Omental fat pad (tissue), 3 donors: ENCODE measurements at regions not wholly inside any gene's neighbourhood (a gene's known extent, or its start where the extent isn't known, plus 50 kb on each side); places are given as distances from the start of the nearest gene placed in this dataset.
"Not testable (repeated sequence)": the region's sequence is repeated elsewhere in the genome, so short reads cannot be mapped to it uniquely, and the experiment has no call there.

Source experiments
- ATAC-seq: fragments of 150-250 bp; one replicate; pipeline ENCODE4 v1.9.1; 2016; ENCODE audit warnings: mild to moderate bottlenecking, moderate library complexity; ENCODE audit not compliant: low FRiP score
- DNase-seq: peaks from one replicate; pipeline ENCODE4 v3.0.0-alpha.2; 2019; ENCODE audit warnings: low spot score
- TF ChIP-seq, protein P1 (sequence below), 3 donors: fragments of 450-650 bp; IDR thresholded peaks; one replicate each; pipeline ENCODE4 v1.5.1; 2016 to 2017; ENCODE audit warnings: antibody characterized with exemption in 3 of 3, mild to moderate bottlenecking in 3 of 3, moderate library complexity in 2 of 3

DNA sequence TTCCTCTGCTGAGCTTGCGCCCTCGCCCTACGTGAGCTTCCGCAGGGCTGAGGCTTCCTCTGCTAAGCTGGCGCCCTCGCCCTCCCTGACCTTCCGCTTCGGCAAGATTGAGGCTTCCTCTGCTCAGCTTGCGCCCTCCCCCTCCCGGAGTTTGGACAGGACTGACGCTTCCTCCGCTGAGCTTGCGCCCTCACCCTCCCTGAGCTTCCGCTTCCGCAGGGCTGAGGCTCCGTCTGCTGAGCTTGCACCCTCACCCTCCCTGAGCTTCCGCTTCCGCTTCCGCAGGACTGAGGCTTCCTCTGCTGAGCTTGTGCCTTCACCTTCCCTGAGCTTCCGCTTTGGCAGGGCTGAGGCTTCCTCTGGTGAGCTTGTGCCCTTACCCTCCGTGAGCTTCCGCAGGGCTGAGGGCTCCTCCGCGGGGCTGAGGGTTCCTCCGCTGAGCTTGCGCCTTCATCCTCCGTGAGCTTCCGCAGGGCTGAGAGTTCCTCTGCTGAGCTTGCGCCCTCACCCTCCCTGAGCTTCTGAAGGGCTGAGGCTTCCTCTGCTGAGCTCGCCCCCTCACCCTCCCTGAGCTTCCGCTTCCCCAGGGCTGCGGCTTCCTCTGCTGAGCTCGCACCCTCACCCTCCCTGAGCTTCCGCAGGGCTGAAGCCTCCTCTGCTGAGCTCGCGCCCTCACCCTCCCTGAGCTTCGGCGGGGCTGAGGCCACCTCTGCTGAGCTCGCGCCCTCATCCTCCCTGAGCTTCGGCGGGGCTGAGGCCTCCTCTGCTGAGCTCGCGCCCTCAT, 753.6 kb upstream of the TPTE start:
- ATAC-seq, result no peak
- no peak for DNase-seq
- TF ChIP-seq, protein P1, sequence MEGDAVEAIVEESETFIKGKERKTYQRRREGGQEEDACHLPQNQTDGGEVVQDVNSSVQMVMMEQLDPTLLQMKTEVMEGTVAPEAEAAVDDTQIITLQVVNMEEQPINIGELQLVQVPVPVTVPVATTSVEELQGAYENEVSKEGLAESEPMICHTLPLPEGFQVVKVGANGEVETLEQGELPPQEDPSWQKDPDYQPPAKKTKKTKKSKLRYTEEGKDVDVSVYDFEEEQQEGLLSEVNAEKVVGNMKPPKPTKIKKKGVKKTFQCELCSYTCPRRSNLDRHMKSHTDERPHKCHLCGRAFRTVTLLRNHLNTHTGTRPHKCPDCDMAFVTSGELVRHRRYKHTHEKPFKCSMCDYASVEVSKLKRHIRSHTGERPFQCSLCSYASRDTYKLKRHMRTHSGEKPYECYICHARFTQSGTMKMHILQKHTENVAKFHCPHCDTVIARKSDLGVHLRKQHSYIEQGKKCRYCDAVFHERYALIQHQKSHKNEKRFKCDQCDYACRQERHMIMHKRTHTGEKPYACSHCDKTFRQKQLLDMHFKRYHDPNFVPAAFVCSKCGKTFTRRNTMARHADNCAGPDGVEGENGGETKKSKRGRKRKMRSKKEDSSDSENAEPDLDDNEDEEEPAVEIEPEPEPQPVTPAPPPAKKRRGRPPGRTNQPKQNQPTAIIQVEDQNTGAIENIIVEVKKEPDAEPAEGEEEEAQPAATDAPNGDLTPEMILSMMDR (IDR thresholded peaks at IDR 0.05), result no peak

DNA sequence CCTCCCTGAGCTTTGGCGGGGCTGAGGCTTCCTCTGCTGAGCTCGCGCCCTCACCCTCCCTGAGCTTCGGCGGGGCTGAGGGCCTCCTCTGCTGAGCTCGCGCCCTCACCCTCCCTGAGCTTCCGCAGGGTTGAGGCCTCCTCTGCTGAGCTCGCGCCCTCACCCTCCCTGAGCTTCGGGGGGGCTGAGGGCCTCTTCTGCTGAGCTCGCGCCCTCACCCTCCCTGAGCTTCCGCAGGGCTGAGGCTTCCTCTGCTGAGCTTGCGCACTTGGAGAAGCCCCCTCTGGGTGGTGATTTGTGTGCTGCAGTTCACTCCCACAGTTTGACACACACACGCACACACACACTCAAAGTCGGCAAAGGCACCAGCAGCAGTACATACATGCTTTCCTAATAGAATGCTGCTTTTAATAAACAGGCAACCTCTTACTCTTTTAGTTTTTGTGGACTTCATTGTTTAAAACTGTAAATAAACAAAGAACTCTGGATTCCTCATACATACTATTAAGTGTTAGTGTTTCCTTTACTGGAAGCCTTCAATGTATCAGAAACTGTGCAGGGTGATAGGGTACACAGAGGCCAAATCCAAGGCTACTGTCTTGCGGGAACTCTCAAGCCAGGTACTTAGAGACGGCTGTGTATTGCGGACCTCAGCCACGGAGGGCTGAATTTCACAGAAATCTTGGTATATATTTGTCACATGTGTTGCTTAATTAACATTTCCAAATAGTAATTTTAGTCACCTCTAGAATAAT, 752.8 kb upstream of the TPTE start:
- not testable (repeated sequence) for ATAC-seq, DNase-seq

DNA sequence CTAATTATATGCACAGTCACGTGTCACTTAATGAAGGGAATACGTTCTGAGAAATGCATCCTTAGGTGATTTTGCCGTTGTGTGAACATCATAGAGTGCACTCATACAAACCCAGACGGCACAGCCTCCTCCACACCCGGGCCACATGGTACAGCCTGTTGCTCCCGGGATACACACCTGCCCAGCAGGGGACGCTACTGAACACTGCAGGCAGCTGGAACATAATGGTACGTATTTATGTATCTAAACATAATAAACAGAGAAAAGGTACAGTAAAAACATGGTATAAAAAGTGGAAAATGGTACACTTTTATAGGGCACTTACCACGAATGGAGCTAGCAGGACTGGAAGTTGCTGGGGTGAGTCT, 752.3 kb upstream of the TPTE start:
- not testable (repeated sequence) for ATAC-seq, DNase-seq

DNA sequence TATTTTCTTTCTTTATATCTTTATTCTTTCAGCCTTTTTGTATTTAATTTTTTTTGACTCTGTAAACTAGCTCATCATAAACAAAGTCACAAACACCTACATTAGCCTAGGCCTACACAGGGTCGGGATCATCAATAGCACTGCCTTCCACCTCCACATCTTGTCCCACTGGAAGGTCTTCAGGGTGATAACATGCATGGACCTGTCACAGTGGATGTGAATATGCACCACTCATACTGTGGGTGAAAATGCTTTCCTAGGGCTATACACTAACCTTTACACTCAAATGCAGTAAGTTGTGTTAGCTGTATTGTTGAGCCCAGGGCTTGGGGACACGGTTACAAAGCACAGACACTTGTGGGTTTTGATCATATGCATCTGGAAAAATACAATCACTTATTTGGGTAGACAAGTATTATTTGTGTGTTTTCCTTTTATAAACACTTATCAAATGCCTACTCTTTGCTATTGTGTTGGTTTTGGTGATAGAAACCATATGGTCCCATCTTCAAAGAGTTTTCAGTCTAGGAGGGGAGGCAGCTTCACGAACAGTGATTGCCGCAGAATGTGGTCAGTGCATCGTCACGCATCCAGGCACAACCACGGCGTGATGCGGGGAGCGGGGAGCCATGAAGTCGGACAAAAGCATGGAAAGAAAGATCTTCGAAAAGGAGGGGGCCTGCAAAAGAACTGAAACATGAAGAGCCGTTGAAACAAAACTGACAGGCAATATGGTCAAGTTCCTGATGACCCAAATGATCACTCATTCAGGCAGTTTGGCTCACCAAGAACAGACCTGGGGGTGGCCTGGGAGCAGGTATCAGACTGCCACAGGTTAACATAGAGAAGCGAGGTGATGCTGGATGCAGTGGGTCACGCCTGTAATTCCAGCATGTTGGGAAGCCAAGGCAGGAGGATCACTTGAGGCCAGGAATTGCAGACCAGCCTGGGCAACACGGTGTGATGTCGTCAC, 751.4 kb upstream of the TPTE start:
- ATAC-seq, DNase-seq: not testable (repeated sequence)

DNA sequence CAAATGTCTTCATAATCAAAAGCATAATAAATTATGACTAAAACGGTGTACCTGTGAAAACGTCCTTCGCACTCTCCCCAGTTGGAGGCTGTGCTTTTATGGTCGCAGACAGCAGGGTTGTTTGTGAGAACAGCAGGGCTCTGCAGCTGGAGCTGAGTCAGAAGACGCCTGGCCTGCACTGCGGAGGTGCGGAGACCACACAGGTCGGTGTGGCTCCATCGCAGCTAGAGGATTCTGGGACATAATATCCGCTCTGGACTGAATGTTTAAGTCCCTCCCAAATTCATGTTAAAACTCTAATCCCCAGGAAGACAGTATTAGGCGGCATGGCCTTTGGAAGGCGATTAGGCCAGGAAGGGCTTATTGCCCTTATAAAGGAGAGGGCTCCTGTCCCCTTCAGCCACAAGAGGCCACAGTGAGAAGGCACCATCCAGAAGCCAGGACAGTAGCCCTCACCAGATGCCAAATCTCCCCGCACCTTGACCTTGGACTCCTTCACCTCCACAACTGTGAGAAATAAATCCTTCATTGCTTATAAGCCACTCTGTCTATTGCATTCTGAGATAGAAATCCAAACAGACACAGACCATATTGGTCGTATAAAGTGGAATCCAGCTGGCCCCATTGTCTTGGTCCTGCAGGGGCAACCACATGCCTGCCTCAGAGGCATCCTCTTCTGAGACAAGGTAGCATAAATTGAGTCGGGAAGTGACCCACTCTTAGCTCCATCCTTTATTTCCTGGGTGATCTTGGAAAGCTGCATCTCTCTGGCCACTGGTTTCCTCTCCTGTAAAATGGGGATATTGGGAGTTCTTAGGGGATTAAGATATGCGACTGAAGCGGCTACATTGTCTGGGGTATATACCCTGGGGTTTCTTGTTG, 749.7 kb upstream of the TPTE start:
- DNase-seq, ATAC-seq: not testable (repeated sequence)

DNA sequence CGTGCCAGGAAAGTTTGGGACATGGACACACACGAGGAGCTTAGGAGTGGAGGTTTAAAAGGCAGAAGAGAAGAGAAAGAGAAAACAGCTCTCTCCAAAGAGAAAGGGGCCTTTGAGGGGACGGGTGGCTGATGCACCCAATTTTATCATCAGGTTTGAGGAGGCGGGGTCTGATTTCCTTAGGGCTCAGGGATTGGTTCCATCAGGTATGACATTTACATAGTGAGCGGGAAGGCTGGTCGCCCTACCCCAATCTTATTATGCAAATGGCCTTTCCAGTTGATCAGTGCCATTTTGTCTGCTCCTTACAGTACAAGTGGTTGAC, 749.1 kb upstream of the TPTE start:
- no peak for ATAC-seq
- TF ChIP-seq, protein P1 (IDR thresholded peaks at IDR 0.05), result no peak
- no peak for DNase-seq

DNA sequence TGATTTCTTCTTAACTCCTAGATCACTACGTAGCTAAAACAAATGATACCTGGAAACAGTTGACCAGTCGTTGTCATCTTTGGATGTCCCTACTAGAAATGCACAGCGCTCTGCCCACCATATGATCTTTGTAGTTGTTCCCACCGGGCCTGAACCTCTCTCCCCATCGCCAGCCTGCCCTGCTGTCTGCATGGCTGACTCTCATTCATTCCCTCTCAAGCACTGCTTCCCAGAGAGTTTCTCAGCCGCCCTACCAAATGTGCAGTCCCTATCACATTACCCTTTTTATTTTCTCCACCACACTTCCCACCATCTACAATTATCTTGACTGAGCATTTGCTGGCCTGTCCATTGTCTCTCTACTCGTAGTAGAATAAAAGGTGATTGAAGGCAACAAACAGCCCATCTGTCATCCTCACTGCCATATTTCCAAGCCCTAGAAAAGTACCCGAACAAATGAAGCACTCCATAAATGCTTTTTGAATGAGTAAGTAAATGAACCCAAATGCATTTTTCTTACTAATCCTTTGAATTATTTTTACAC, 748.4 kb upstream of the TPTE start:
- ATAC-seq, DNase-seq: not testable (repeated sequence)

DNA sequence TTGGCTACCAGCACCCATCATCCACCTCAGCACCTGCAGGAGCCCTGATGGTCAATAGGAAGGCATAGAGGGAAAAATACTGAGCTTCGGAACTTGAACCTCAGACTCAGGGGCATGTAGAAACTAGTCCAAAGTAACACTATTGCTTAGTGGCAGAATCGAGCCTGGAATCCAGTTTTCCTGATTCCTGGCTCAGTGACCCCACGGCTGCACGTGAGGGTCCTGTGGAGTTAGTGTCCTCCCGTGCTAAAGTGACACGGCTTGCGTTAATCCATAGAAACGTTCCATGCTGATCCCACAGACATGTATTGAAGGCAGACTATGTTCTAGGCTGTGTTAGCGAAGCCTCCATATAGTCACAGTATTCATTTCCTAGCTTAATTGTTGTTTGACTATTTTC, 747.0 kb upstream of the TPTE start:
- DNase-seq (no peak), ATAC-seq (no peak)
- TF ChIP-seq, protein P1 (IDR thresholded peaks at IDR 0.05), result no peak

DNA sequence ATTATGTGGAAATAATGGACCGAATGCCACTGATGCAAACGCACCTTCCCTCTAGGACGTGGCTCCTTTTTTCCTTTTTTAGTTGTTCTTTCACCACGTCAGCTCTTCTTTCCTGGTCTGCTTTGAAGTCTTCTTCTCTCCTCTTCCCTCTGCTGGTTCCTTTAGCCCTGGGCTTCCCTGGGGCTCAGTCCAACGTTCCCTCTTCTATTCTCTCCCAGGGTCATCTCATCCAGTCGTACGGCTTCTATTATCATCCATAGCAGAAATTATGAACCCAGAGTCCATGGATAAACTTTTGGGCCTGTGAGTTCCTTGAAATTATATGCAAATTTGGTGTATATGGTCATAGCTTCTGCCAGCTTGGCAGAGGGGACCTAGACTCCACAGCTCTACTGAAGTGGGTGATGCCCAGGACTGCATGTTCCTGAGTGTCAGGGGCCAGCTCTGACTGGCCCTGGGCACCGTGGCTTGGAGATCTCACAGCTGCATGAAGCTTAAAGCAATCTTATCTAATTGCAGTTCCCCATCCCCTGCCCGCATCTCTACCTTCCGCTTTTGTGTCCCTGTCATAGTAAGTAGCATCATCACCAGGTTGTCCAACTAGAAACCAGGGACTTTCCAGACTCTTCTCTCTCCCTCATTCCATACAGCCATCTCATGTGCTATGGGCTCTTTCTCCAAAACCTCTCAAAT, 746.3 kb upstream of the TPTE start:
- not testable (repeated sequence) for DNase-seq, ATAC-seq

DNA sequence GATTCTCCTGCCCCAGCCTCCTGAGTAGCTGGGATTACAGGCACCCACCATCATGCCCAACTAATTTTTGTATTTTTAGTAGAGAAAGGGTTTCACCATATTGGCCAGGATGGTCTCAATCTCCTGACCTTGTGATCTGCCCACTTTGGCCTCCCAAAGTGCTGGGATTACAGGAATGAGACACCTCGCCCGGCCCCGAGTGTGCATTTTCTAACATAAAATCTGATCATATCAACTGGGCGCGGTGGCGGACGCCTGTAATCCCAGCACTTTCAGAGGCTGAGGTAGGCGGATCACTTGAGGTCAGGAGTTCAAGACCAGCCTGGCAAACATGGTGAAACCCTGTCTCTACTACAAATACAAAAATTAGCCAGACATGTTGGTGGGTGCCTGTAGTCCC, 745.5 kb upstream of the TPTE start:
- not testable (repeated sequence) for DNase-seq, ATAC-seq

DNA sequence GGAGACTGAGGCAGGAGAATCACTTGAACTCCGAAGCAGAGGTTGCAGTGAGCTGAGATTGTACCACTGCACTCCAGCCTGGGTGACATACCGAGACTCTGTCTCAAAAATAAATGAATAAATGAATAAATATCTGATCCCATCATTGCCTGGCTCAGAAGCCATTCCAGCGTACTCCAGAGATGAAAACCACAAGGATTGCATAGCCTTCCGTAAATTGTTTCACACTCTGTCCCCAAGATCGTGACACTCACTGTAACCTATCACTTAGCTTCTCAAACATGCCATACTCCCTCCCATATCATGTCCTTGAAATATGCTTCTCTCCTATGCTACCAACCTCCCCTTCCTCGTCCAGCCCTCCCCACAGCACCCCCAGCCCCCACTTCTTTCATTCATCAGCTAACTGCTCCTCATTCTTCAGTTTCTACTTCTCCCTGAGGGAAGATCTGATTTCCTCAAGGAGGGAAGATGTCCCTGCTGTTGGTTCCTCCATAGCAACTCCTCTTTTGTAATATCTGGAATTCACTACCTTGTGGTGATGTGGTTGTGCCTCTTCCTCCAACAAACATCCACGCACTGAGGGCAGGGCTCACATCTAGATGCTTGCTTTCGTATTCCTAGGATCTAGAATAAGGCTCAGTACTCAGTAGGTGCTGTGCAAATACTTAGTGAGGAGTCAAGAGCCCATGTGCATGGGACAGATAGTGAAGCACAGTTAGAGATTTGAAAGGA, 744.9 kb upstream of the TPTE start:
- not testable (repeated sequence) for ATAC-seq, DNase-seq

DNA sequence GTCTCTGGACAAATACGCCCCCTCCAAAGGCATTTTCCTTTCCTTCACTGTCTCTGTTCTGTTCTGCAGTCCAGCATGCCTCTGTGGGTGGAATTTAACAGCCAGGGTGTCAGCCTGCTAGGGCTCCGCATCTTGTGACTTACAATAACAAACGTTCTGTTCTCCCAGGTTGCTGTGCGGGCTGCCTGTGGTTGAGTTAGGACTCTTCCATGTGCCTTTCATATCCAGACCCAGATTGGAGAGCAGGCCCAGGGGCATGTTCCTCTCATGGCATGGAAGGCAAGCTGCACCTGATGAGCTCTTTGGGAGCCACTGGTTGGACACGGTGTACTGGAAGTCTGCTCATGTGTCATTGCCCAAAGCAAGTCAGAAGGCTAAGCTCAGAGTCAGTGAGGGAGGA, 742.8 kb upstream of the TPTE start:
- ATAC-seq, result not testable (repeated sequence)

More for the DNA sequence above, 742.8 kb upstream of the TPTE start:
- not testable (repeated sequence) for DNase-seq
